Lower leg skin (tissue), 4 donors: ENCODE measurements at regions not wholly inside any gene's neighbourhood (a gene's known extent, or its start where the extent isn't known, plus 50 kb on each side); places are given as distances from the start of the nearest gene placed in this dataset.
A peak's percentile ranks its signal among the peaks of the same experiment; 100 is the strongest.

Experiments
- DNase-seq, 2 donors: peaks; one replicate each; pipeline ENCODE4 v3.0.0-alpha.2; 2019; ENCODE audit warnings: low spot score in 2 of 2
- H3K4me3 ChIP-seq: fragments of 200-600 bp; sonication (generic); 2 replicates; pipeline ENCODE4 v1.5.1; 2017; ENCODE audit warnings: mild to moderate bottlenecking, low read depth; ENCODE audit not compliant: poor library complexity, severe bottlenecking
- POLR2A ChIP-seq, 2 donors: fragments of 450-650 bp; IDR thresholded peaks; one replicate each; pipeline ENCODE4 v1.6.1; 2016 to 2017; ENCODE audit warnings: antibody characterized with exemption in 2 of 2, mild to moderate bottlenecking in 1 of 2, moderate library complexity in 1 of 2
- WGBS, 2 donors: methylation state at CpG; one replicate each; pipeline ENCODE4 v1.1.5; 2018; 5-methylcytosine and 5-hydroxymethylcytosine counted together
- intact Hi-C: fragments of 100-400 bp; cut with DNase I; formaldehyde crosslinking; loops from one replicate; pipeline ENCODE4 v1.15.0; 2023; ENCODE audit warnings: low total_unique reads
- TF ChIP-seq, protein P1 (sequence below), 3 donors: fragments of 450-650 bp; IDR thresholded peaks; one replicate each; pipeline ENCODE4 v1.5.1; 2016; ENCODE audit warnings: antibody characterized with exemption in 3 of 3, mild to moderate bottlenecking in 3 of 3, moderate library complexity in 2 of 3

DNA sequence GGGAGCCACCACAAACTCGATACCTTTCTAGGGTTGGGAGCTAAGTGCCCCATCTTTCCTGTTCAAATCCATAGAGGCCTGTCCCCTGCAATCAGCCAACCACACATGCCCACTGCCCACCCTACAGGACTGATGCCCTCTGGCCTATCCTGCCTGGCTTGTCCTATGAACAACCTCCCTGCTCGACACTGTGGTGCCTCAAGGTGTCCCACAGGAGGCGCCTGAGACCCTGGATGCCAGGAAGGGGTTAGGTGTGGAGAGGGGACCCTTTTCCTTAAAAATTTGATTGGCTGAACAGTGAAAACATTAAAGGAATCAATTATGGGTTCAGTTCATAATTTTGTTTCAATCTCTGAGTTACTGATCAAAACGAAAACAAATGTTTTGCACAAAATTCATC is 97.3 kb upstream of the FZD10 start:
- 61 to 67% methylated on average over 4 of the region's 4 CpGs for WGBS, 2 donors
- intact Hi-C loops = no loop called here
- TF ChIP-seq, protein P1, sequence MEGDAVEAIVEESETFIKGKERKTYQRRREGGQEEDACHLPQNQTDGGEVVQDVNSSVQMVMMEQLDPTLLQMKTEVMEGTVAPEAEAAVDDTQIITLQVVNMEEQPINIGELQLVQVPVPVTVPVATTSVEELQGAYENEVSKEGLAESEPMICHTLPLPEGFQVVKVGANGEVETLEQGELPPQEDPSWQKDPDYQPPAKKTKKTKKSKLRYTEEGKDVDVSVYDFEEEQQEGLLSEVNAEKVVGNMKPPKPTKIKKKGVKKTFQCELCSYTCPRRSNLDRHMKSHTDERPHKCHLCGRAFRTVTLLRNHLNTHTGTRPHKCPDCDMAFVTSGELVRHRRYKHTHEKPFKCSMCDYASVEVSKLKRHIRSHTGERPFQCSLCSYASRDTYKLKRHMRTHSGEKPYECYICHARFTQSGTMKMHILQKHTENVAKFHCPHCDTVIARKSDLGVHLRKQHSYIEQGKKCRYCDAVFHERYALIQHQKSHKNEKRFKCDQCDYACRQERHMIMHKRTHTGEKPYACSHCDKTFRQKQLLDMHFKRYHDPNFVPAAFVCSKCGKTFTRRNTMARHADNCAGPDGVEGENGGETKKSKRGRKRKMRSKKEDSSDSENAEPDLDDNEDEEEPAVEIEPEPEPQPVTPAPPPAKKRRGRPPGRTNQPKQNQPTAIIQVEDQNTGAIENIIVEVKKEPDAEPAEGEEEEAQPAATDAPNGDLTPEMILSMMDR (IDR thresholded peaks at IDR 0.05) = no peak
- TF ChIP-seq POLR2A (IDR thresholded peaks at IDR 0.05) = no peak

DNA sequence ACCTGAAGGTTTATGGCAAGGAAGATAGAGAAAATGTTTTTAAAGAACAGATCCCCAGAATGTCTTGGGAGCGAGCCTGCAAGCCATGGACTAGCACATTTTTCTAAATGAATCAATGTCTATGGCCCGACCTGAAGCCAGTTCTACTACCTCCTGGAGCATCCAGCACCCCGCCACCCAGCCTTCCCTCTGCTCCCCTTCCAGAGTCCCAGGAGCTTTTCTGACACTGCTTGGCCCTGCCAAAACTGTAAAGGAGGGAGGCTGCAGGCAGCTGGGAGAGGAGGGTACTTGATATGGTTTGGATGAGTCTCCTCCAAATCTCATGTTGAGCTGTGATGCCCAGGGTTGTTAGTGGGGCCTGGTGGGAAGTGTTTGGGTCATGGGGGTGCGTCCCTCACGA is 95.5 kb upstream of the FZD10 start:
- no peak for TF ChIP-seq POLR2A (IDR thresholded peaks at IDR 0.05)
- TF ChIP-seq, protein P1 (IDR thresholded peaks at IDR 0.05) = no peak
- H3K4me3 ChIP-seq = no peak overlapping the region
- 90 to 95% methylated on average over 3 to 5 of the region's 5 CpGs for WGBS, 2 donors
- DNase-seq = no peak
- intact Hi-C loops = no loop called here

More for the DNA sequence above, 97.3 kb upstream of the FZD10 start:
- DNase-seq = no peak
- H3K4me3 ChIP-seq = no peak overlapping the region

DNA sequence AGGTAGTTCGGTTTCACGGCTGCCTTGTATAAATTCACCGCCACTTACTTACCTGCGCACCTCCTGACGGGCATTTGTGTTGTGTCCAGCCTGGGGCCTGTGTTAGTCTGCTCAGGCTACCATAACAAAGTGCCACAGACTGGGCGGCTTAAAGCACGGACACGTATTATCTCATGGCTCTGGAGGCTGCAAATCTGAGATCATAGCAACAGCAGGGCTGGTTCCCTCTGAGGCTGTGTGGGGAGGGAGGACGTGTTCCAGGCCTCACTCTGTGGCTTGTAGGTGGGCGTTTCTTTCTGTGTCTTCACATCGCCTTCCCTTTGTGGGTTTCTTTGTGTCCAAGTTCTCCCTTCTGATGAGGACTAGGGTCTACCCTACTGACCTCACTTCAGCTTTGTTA is 93.5 kb upstream of the FZD10 start:
- TF ChIP-seq POLR2A (IDR thresholded peaks at IDR 0.05) = no peak
- TF ChIP-seq, protein P1 (IDR thresholded peaks at IDR 0.05) = no peak
- H3K4me3 ChIP-seq = no peak overlapping the region
- intact Hi-C loops = no loop called here
- WGBS, 2 donors = 82 to 88% methylated on average over 11 of the region's 11 CpGs
- DNase-seq = no peak

DNA sequence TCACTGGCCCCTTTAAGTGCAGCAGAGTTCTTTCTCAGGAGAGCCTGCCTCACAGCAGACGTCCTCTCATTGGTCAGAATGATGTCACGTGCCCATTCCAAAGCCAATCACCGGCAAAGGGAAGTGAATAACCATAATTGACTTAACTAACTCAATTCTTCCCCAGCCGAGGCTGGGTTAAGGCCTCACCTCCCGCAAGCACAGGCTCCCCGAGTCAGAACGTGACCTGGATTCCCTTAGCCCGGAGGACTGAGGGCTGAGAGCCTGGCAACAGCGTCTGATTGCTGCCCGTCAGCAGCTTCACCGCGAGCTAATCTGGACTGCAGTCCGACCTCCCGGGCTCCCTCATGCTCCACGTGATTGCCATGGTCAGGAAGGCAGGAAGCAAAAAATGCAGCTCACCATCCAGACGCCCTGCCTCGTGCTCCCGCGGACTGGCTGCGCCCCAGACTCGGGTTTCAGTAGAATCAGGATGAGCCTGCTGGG is 92.1 kb upstream of the FZD10 start:
- intact Hi-C loops = no loop called here
- TF ChIP-seq, protein P1 (IDR thresholded peaks at IDR 0.05) = no peak
- TF ChIP-seq POLR2A (IDR thresholded peaks at IDR 0.05) = no peak
- DNase-seq = peak in 1 of 2 donors; percentile 46
- no peak overlapping the region for H3K4me3 ChIP-seq
- 53 to 58% methylated on average over 21 of the region's 21 CpGs for WGBS, 2 donors

DNA sequence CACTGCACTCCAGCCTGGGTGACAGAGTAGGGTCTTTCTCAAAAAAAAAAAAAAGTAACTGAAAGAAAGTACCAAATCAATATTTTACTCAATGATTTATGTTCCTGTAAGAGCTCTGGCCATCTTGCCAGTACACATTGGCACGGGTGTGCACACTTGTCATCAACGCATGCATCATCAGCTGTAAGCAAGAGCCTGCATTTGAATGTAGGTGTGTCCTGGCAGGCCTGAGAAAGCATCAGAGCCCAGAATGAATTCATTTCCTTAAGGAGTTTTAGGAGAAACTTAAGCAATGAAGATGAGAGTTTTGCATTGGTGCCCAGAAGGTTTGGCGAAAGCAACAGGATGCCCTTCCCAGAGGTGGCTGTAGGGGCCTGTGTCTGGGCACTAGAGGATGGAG is 88.5 kb upstream of the FZD10 start:
- intact Hi-C loops = no loop called here
- no peak overlapping the region for H3K4me3 ChIP-seq
- TF ChIP-seq, protein P1 (IDR thresholded peaks at IDR 0.05) = no peak
- no peak for TF ChIP-seq POLR2A (IDR thresholded peaks at IDR 0.05)
- DNase-seq = peak in 1 of 2 donors; percentile 59
- WGBS, 2 donors = 39 to 42% methylated on average over 3 of the region's 3 CpGs
